ENCODE measurements at regions not wholly inside any gene's neighbourhood (a gene's known extent, or its start where the extent isn't known, plus 50 kb on each side); places are given as distances from the start of the nearest gene placed in this dataset.

DNA sequence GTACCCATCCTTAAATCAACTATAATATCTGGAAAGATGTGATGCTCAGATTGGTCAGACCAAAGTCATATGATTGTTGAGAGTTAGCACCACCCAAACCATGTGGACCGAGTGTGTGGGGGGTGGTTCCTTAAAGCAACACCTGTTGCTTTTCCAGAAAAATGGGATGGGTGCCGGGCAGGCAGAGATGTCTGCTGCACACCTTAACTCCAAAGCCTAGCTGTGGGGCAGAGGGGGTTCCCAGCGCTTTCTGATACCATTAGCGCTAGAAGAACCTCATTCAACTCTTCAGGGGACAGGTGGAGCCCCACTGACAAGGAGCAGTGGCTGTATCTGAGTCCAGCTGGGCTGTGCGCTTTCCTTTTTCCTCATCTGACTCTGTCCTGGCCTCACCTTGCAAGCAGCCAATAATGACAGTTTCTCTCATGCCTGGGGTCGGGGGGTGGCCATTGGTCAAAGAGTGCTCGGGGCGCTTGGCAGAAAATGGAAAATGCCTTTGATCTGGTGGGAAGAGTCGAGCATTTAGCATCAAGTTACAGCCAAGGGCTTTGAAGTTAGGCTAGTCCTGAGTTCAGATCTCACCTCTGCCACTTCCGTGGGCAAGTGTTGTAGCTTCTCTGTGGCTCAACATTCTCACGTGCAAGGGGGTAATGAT, 82.6 kb downstream of the IRX3 start (continued):
- TF ChIP-seq, protein P1, sequence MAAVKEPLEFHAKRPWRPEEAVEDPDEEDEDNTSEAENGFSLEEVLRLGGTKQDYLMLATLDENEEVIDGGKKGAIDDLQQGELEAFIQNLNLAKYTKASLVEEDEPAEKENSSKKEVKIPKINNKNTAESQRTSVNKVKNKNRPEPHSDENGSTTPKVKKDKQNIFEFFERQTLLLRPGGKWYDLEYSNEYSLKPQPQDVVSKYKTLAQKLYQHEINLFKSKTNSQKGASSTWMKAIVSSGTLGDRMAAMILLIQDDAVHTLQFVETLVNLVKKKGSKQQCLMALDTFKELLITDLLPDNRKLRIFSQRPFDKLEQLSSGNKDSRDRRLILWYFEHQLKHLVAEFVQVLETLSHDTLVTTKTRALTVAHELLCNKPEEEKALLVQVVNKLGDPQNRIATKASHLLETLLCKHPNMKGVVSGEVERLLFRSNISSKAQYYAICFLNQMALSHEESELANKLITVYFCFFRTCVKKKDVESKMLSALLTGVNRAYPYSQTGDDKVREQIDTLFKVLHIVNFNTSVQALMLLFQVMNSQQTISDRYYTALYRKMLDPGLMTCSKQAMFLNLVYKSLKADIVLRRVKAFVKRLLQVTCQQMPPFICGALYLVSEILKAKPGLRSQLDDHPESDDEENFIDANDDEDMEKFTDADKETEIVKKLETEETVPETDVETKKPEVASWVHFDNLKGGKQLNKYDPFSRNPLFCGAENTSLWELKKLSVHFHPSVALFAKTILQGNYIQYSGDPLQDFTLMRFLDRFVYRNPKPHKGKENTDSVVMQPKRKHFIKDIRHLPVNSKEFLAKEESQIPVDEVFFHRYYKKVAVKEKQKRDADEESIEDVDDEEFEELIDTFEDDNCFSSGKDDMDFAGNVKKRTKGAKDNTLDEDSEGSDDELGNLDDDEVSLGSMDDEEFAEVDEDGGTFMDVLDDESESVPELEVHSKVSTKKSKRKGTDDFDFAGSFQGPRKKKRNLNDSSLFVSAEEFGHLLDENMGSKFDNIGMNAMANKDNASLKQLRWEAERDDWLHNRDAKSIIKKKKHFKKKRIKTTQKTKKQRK (IDR thresholded peaks at IDR 0.05; ENCODE audit: low read length): no peak
- TF ChIP-seq RBM39 (IDR thresholded peaks at IDR 0.05; ENCODE audit: low read depth, low read length, poor library complexity, severe bottlenecking): no peak
- peak; percentile 44; the same call in 1 of the 2 replicates for TF ChIP-seq PAXIP1 (CRISPR knock-in tag; conservative IDR thresholded peaks at IDR 0.05)
- no peak for TF ChIP-seq ZNF883 (CRISPR knock-in tag; IDR thresholded peaks at IDR 0.05; ENCODE audit: not compliant biosample characterization)
- TF ChIP-seq TCF7 (IDR thresholded peaks at IDR 0.05; ENCODE audit: low read depth): peak; percentile 67
- TF ChIP-seq IKZF5 (CRISPR knock-in tag; IDR thresholded peaks at IDR 0.05): no peak
- no peak for TF ChIP-seq ZNF816 (CRISPR knock-in tag; IDR thresholded peaks at IDR 0.05; ENCODE audit: borderline replicate concordance)
- TF ChIP-seq, protein P2, sequence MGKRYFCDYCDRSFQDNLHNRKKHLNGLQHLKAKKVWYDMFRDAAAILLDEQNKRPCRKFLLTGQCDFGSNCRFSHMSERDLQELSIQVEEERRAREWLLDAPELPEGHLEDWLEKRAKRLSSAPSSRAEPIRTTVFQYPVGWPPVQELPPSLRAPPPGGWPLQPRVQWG (CRISPR knock-in tag; IDR thresholded peaks at IDR 0.05; ENCODE audit: borderline replicate concordance, low read depth): no peak
- no peak for TF ChIP-seq ZNF749 (CRISPR knock-in tag; IDR thresholded peaks at IDR 0.05; ENCODE audit: borderline replicate concordance)
- TF ChIP-seq, protein P3, sequence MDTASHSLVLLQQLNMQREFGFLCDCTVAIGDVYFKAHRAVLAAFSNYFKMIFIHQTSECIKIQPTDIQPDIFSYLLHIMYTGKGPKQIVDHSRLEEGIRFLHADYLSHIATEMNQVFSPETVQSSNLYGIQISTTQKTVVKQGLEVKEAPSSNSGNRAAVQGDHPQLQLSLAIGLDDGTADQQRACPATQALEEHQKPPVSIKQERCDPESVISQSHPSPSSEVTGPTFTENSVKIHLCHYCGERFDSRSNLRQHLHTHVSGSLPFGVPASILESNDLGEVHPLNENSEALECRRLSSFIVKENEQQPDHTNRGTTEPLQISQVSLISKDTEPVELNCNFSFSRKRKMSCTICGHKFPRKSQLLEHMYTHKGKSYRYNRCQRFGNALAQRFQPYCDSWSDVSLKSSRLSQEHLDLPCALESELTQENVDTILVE (CRISPR knock-in tag; IDR thresholded peaks at IDR 0.05): no peak
- TF ChIP-seq SMYD3 (CRISPR knock-in tag; IDR thresholded peaks at IDR 0.05): no peak
- TF ChIP-seq TBX3 (IDR thresholded peaks at IDR 0.05; ENCODE audit: borderline replicate concordance): no peak
- no peak for TF ChIP-seq NR2F6 (IDR thresholded peaks at IDR 0.05)
- 0 out of 2 replicates have a peak, but pooled peaks have one; percentile 11 for TF ChIP-seq NR2F6 (CRISPR knock-in tag; IDR thresholded peaks at IDR 0.05)
- TF ChIP-seq RXRA (CRISPR knock-in tag; IDR thresholded peaks at IDR 0.05): peak; percentile 64
- TF ChIP-seq ZXDC (CRISPR knock-in tag; IDR thresholded peaks at IDR 0.05): no peak
- no peak for TF ChIP-seq HNRNPUL1 (IDR thresholded peaks at IDR 0.05; ENCODE audit: low read depth, low read length)
